AG10803 (cell line): ENCODE measurements at regions not wholly inside any gene's neighbourhood (a gene's known extent, or its start where the extent isn't known, plus 50 kb on each side); places are given as distances from the start of the nearest gene placed in this dataset.

Source experiments
- DNase-seq: peaks from one replicate; pipeline ENCODE4 v3.0.0; 2010; ENCODE audit warnings: low read depth
- H3K4me3 ChIP-seq: 2 replicates; pipeline ENCODE4 v1.5.1; 2011; ENCODE audit warnings: mild to moderate bottlenecking, low read length, control low read depth
- CTCF ChIP-seq: conservative IDR thresholded peaks from 2 replicates; pipeline ENCODE4 v1.5.1; 2011; ENCODE audit warnings: mild to moderate bottlenecking, low read length, control low read depth, inconsistent platforms

GRCh38 chr16:88289001-88289400, 93.8 kb upstream of the ZNF469 start:
- DNase-seq: no peak
- TF ChIP-seq CTCF: no peak
- no peak overlapping the region for H3K4me3 ChIP-seq

- DNase-seq: peak; percentile 74
- no peak overlapping the region for H3K4me3 ChIP-seq
- TF ChIP-seq CTCF: no peak
Measured at GRCh38 chr16:88289561-88289960, 93.2 kb upstream of the ZNF469 start.

GRCh38 chr16:88289968-88290401, 92.8 kb upstream of the ZNF469 start:
- no peak for DNase-seq
- H3K4me3 ChIP-seq: no peak overlapping the region
- no peak for TF ChIP-seq CTCF

GRCh38 chr16:88290850-88291830, 91.6 kb upstream of the ZNF469 start:
- DNase-seq: no peak
- TF ChIP-seq CTCF: no peak

GRCh38 chr16:88292007-88292970, 90.5 kb upstream of the ZNF469 start:
- TF ChIP-seq CTCF: no peak
- DNase-seq: no peak

More at GRCh38 chr16:88290850-88291830, 91.6 kb upstream of the ZNF469 start:
- H3K4me3 ChIP-seq: no peak overlapping the region

GRCh38 chr16:88293097-88293496, 89.7 kb upstream of the ZNF469 start:
- no peak for DNase-seq
- TF ChIP-seq CTCF: no peak
- H3K4me3 ChIP-seq: no peak overlapping the region

More at GRCh38 chr16:88292007-88292970, 90.5 kb upstream of the ZNF469 start:
- no peak overlapping the region for H3K4me3 ChIP-seq
